GM19238 (cell line): ENCODE measurements at regions not wholly inside any gene's neighbourhood (a gene's known extent, or its start where the extent isn't known, plus 50 kb on each side); places are given as distances from the start of the nearest gene placed in this dataset.
"Not testable (repeated sequence)": the region's sequence is repeated elsewhere in the genome, so short reads cannot be mapped to it uniquely, and the experiment has no call there.

Experiments
- DNase-seq: peaks from one replicate; pipeline ENCODE4 v3.0.0; 2011; ENCODE audit warnings: low spot score; ENCODE audit not compliant: insufficient read length

DNA sequence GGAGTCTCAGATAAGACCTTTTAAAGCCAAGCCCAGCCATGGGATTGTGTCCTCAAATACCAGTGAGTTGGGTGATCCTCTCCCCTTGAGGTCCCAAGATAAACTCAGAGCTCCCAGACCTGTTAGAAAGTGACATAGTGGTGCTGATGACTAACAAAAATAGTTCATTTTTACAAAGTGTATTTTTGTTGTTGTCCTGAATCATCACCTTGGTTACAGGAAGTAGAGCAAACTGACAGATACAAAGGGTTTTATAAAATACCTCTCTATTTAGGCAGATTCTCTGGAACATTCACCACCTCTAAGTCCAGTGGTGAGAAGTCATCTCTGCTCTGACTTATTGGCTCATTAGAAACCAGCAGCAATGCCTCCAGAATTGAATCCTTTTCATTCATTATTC is 259.3 kb downstream of the CEMIP2 start:
- no peak for DNase-seq

- DNase-seq: not testable (repeated sequence)
Observed at GRCh38 chr9:71508141-71508540, 260.2 kb downstream of the CEMIP2 start.

GRCh38 chr9:71506821-71507220 is 261.5 kb downstream of the CEMIP2 start:
- DNase-seq: no peak

- no peak for DNase-seq
Observed at GRCh38 chr9:71504636-71505035, 263.7 kb downstream of the CEMIP2 start.

GRCh38 chr9:71498691-71499090 is 269.6 kb downstream of the CEMIP2 start:
- DNase-seq: no peak

- no peak for DNase-seq
Observed at GRCh38 chr9:71490810-71491209, 277.5 kb downstream of the CEMIP2 start.

DNA sequence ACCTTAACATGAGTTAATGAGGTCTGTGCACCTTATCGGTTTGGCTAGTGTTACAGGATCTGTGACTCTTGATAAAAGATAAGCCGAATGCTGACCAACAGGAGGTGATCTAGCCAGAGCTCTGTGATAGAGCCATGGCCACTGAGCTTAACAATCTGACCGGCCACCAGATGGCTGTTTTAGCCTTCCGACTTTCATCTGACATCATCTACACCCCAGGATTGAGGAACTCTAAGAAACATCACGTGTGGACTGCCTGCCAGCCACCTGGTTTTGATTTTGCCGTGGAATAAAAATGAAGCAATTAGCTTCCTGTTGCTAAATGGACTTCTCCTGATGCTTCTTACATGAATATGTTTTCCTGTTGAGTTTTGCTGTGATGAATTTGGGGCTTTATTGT is 281.3 kb downstream of the CEMIP2 start:
- no peak for DNase-seq

GRCh38 chr9:71485326-71485725 is 283.0 kb downstream of the CEMIP2 start:
- no peak for DNase-seq

DNA sequence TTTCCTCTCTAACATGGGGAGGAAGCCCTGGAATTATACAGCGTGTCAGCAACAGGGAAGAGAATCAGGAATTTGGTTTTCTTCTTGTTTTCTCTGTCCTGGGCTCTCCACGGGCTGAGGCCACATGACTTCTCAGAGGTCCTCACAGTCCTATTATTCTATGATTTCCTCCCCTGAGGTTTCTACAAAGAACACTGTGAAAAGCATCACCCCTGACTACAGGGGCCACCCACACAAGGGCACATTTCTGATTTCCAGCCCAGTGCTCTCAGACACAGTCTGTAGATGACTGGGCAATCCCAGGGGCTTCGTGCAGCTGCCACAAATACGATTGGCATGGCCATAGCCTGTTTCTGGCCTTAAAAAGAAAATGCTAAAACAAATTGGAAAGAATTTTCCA is 284.9 kb downstream of the CEMIP2 start:
- no peak for DNase-seq

DNA sequence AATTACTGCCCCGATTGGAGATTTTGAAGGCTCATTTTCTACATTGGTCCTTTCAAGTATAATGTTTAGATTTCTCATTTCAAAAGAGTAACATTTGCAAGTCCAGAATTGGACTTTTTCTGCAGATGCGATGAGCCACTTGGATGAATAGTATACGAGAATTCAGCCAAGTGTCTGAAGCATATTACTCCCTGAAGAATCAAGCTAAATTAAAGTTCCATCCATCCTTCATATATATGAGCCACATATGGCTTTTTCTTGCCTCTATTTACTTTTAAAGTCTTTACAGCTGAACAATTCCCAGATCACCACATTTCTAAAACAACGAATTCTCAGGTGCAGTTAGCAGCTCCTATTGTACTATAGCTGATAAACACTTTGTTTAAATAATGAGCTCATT is 288.7 kb downstream of the CEMIP2 start:
- no peak for DNase-seq

- no peak for DNase-seq
Observed at GRCh38 chr9:71472400-71472799, 295.9 kb downstream of the CEMIP2 start.

DNA sequence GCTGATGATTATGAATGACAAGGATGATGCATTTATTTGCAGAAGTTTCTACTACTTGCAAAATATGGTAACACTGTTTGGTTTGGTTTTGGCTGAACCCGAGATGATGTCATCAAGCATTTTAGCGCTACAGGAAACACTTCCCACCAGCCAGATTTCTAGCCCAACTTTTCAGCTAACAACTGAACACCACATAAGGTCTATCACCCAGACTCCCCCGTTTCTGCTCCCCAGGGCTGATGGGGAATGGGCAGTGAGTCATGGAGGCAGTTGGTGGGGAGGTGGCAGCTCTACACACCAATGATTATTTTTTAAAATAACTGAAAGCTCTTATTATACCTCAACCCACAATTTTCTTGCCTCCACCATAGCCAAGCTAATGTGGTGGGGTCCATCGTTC is 302.9 kb downstream of the CEMIP2 start:
- no peak for DNase-seq

- no peak for DNase-seq
Observed at GRCh38 chr9:71459082-71459481, 309.2 kb downstream of the CEMIP2 start.

- DNase-seq: peak; percentile 20
Observed at GRCh38 chr9:71446473-71447411, 321.6 kb downstream of the CEMIP2 start.

- no peak for DNase-seq
Observed at GRCh38 chr9:71446106-71446472, 322.2 kb downstream of the CEMIP2 start.

GRCh38 chr9:71442937-71443336 is 321.5 kb upstream of the TRPM3 start:
- DNase-seq: no peak

DNA sequence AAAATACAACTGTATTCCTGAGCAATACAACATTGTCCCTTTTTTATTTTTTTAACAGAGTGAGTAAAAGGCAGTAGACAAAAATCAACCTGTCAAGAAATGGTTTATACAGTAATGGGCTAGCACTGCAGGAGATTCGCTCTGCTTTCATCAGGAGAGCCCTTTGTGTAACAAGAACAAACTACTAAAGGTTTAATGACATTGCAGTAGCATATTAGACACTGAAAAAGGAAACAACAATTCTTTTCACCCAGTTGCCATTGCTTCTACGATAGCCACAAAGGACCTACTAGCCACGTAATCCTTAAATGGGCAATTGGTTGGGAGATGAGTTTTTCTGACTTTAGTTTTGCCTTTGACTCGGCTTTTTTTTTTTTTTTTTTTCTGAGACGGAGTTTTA is 319.8 kb upstream of the TRPM3 start:
- no peak for DNase-seq

- DNase-seq: no peak
Observed at GRCh38 chr9:71431931-71432330, 310.5 kb upstream of the TRPM3 start.

DNA sequence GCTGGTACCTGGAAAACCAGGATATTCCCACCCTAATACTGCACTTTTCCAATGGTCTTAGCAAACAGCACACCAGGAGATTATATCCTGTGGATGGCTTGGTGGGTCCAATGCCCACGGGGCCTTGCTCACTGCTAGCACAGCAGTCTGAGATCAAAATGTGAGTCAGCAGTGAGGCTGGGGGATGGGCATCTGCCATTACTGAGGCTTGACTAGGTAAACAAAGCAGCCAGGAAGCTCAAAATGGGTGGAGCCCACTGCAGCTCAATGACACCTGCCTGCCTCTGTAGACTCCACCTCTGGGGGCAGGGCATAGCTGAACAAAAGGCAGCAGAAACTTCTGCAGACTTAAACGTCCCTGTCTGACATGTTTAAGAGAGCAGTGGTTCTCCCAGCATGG is 285.9 kb upstream of the TRPM3 start:
- not testable (repeated sequence) for DNase-seq

GRCh38 chr9:71403106-71403505 is 281.7 kb upstream of the TRPM3 start:
- no peak for DNase-seq

DNA sequence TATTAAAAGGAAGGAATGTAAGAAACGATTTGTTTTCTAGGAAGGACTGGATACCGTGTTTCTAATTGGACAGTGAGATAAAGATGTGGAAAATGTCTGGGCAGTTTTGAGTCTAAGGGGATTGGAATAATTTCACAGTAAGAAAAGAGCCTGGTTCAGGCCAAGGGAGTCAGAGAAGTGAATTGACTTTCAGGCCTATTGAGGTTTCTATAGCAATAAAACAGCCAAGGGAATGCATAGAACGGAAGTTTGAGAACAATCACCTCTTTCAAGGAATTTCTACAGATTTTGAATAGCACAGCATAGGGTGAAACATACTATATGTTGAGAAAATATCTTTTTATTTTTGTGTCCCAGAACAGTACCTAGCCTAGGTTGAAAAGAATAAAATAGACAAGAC is 271.6 kb upstream of the TRPM3 start:
- DNase-seq: no peak

GRCh38 chr9:71384343-71384742 is 262.9 kb upstream of the TRPM3 start:
- DNase-seq: no peak

DNA sequence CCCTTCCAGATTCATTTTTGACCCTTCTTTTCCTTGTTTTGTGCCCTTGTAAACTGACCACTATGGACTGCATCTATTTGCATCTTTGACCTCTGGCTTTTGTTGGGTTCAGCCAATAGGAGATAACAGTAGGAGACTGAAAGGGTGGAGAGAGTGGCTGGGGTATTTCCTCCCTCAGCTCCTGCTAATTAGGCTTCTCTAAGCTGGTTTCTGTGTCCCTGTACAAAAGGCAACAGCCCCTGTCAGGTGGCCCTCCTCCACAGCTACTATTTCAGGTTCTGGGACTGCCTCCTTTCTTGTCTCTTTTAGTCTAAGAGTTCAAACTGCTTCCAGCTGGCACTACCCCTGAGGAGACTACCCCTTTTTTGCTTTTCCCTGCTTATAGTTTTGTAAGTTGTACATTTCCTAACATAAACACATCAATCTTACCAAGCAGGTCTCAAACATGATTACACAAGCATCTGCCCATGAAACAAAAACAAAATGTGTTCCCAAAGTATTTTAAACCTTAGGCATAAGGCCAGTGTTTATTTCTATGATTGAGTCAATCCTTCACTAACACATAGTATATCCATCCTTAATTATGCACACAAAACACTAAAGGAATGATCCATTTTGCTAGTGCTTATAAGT is 262.0 kb upstream of the TRPM3 start:
- no peak for DNase-seq
